ENCODE measurements at regions not wholly inside any gene's neighbourhood (a gene's known extent, or its start where the extent isn't known, plus 50 kb on each side); places are given as distances from the start of the nearest gene placed in this dataset.

- TF ChIP-seq TAF1 (IDR thresholded peaks at IDR 0.05; ENCODE audit: borderline replicate concordance, low read depth, low read length) (no peak), GATA2 (CRISPR knock-in tag; IDR thresholded peaks at IDR 0.05) (no peak), CTCF (IDR thresholded peaks at IDR 0.05) (no peak), FOXM1 (IDR thresholded peaks at IDR 0.05; ENCODE audit: low read depth) (no peak), RFX5 (IDR thresholded peaks at IDR 0.05; ENCODE audit: low read length) (no peak), TCF12 (IDR thresholded peaks at IDR 0.05) (no peak)
These were observed 412.7 kb upstream of the ROBO2 start for GRCh38 chr3:76627236-76627635.
